ENCODE measurements at regions not wholly inside any gene's neighbourhood (a gene's known extent, or its start where the extent isn't known, plus 50 kb on each side); places are given as distances from the start of the nearest gene placed in this dataset.
"Not testable (repeated sequence)": the region's sequence is repeated elsewhere in the genome, so short reads cannot be mapped to it uniquely, and the experiment has no call there.

GRCh38 chr6:137389150-137389704 lies 105.0 kb downstream of the OLIG3 start:
- no peak for TF ChIP-seq CTCF (IDR thresholded peaks at IDR 0.05)
- no peak for DNase-seq (ENCODE audit: low spot score)
- Histone ChIP-seq H3K4me3 (no peak overlapping the region), H3K27ac (no peak overlapping the region)

GRCh38 chr6:137387096-137387764 lies 107.0 kb downstream of the OLIG3 start:
- no peak overlapping the region for H3K4me3 ChIP-seq
- no peak overlapping the region for H3K27ac ChIP-seq
- DNase-seq (ENCODE audit: low spot score), result no peak
- TF ChIP-seq CTCF (IDR thresholded peaks at IDR 0.05), result no peak

GRCh38 chr6:137383287-137383686 lies 110.9 kb downstream of the OLIG3 start:
- not testable (repeated sequence) for H3K4me3 ChIP-seq; DNase-seq (ENCODE audit: low spot score); H3K27ac ChIP-seq

- Histone ChIP-seq H3K27ac (no peak overlapping the region), H3K4me3 (no peak overlapping the region)
- DNase-seq (ENCODE audit: low spot score), result no peak
- no peak for TF ChIP-seq CTCF (IDR thresholded peaks at IDR 0.05)
Observed at GRCh38 chr6:137378090-137378369, 116.2 kb downstream of the OLIG3 start.

- Histone ChIP-seq H3K27ac (no peak overlapping the region), H3K4me3 (no peak overlapping the region)
- no peak for DNase-seq (ENCODE audit: low spot score)
- TF ChIP-seq CTCF (IDR thresholded peaks at IDR 0.05), result no peak
Observed at GRCh38 chr6:137373296-137373695, 120.9 kb downstream of the OLIG3 start.

- no peak for TF ChIP-seq CTCF (IDR thresholded peaks at IDR 0.05)
Observed at GRCh38 chr6:137372532-137372931, 121.7 kb downstream of the OLIG3 start.

GRCh38 chr6:137371634-137372016 lies 122.6 kb downstream of the OLIG3 start:
- Histone ChIP-seq H3K27ac (no peak overlapping the region), H3K4me3 (no peak overlapping the region)
- no peak for TF ChIP-seq CTCF (IDR thresholded peaks at IDR 0.05)
- DNase-seq (ENCODE audit: low spot score), result no peak

More at GRCh38 chr6:137372532-137372931, 121.7 kb downstream of the OLIG3 start:
- Histone ChIP-seq H3K27ac (no peak overlapping the region), H3K4me3 (no peak overlapping the region)
- no peak for DNase-seq (ENCODE audit: low spot score)

Measured in coronary artery (tissue), 2 donors.